Bone marrow (tissue), 2 donors: ENCODE measurements at regions not wholly inside any gene's neighbourhood (a gene's known extent, or its start where the extent isn't known, plus 50 kb on each side); places are given as distances from the start of the nearest gene placed in this dataset.
"Not testable (repeated sequence)": the region's sequence is repeated elsewhere in the genome, so short reads cannot be mapped to it uniquely, and the experiment has no call there.

Experiments used
- DNase-seq, 2 donors: peaks; one replicate each; lab custom pipeline; 2025; lab: John Stamatoyannopoulos, UW

DNA sequence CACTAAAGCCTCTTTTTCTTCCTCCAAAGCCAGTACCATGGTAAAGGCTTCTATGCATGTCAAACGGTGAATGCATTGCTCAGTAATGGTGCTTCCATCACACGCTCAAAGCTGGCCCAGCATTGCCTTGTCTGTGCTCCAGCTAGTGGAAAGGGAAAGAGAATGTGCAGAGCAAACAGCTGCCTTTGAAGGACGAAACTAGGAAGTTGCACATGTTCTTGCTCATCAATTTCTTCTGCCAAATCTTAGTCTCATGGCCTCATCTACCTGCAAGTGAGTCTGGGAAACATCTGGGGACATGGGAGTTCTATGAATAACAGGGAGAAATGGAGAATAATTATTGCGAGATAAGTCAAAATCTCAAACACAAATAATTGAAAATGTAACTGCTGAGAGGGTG lies 216.5 kb upstream of the SSTR4 start:
- DNase-seq, result no peak

DNA sequence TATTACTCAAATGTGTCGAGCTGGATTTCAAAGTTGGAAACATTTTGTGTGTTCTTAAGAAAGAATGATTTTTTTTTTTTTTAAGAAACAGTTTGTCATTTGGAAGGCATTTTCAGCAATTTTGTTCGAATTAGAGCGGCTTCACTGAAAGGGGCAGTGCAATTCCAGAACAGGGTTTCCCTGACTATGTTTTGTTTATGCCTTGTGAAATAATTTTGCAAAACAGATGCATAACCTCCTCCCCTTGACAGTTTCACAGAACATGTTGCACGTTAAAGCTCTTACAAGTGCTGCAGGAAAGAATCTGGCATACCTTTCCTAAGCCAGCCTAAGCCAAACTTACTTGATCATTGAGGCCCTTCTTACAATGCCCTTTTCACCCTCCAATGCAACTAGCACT lies 216.0 kb upstream of the SSTR4 start:
- no peak for DNase-seq

DNA sequence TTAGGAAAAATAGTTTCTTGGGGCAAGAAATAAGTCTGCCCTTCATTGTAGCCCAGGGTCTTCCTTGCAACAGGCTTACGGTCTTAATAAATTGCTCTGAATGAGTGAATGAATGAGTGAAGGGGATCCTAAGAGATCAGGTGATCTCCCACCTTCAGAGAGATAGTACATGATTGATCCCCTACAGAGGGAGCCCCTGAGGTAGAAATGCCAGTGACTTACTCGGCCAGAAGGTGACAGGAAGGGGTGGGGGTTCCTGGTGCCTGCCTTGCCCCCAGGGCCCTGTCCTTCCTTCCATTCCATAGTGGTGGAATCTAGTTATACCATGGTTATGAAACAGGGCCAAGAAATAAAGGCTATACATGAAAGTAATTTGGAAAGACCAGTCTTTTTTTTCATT lies 215.3 kb upstream of the SSTR4 start:
- no peak for DNase-seq

DNA sequence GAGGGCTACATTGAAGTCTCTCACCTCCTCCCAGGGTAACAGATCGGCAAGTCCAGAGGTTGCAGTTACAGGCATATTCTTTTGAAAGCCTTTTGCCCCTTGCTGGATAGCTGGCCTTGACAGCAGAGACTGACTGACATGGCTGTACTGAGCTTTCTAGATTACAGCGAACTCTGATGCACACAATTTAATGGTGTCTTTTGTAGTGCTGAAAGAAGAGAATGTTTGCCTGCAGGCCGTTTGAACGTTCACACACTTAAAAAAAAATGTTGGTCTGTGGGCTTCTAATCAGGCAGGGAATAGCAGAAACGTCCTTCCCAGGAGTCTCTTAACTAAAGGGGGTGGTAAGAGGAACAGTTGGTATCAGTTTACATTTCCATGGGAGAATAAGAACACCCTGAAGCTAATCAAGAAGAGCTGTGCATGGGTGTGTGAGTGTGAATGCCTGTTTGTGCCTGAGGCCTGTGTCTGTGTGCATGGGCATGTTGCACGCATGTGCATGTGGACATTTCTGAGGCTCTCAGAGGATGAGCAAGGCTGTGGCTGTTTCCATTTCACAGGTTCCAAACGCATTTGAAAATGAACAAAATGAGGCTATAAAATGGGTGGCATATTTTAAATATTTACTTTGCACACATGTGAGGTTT lies 213.9 kb upstream of the SSTR4 start:
- no peak for DNase-seq

DNA sequence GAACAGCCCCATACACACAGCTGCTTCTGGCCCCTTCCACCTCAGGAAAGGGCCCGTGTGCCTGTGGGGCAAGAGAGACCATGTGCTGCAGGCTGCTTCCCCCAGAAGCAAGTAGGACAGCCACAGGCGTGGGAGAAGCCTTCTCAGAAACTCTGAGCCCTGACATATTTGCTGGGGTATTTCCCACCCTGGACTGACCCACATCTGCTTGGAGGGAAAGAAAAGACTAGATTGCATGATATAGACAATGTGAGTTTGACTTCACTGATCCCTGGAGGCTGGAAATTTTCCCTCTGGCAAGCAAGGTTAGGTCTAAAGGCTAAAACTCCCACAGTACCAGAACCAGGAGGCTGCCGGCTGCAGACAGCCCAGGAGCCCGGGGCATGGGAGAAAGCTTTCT lies 213.3 kb upstream of the SSTR4 start:
- no peak for DNase-seq

DNA sequence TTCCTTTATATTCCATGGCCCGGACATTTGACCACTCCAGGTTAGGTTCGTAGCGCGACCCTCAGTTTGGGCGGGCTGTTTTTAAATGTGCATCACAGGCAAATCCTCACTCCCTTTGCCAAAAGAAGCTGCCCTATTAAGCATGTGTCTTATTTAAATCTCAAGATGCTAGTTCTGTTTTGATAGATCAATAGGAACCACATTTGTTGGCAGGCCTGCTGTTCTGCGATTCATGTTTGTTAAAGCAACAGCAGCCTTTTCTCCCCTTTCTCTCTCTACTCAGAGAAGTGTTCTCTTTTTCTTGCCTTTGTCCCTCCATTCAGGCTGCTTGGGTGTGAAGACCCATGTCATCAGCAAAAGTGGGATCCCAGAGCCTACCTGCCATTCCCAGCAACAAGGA lies 212.0 kb upstream of the SSTR4 start:
- DNase-seq, result no peak

DNA sequence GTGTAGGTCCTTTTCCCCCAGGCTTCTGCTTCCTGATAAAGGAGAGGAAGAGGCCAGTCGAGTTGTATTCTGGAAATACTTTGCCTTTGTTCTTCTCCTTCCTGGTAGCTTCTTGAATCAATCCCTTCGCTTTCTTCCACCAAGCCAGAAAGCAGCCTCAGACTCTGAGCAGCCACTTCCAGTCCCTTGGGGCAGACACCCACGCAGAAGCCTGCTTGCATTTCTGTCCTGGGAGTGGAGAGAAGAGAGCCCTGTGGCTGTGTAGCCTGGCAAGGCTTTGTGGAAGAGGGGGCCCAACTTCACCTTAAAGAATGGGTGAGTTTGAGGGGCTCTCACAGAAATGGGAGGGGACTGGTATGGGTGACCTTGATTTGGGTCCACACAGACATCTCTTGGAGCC lies 211.0 kb upstream of the SSTR4 start:
- DNase-seq, result no peak

DNA sequence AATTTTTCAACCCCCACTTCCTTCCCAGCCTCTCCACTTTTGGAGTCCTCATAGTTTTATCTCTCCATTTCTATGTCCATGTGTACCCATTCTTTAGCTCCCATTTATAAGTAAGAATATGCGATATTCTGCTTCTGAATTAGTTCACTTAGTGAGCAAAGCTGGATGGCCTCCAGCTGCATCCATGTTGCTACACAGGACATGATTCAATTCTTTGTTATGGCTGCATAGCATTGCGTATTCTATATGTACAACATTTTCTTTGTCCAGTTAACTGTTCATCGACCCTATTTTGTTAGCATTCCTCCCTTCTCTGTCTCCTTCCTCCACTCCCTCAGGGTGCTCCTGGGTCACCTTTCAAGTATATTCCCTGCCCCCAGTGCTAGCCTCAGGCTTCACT lies 210.0 kb upstream of the SSTR4 start:
- DNase-seq, result no peak

DNA sequence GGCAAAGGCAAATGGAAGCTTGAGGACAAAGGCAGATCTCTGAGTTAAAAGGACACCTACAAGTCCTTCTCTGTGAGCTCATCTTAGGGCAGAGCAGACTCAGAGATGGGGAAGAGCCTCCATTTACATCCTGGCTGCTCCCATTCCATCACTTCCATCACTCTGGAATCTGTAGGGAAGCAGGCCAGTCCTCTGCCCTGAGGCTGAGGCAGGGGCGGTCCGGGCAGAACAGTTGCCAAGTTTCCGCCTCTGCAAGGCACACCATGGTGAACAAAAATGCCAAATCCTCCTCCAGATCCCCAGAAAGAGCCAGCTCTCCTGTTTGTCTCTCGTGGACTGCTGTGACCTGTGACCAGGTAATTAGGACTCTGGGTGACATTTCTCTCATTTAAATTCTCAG lies 209.6 kb upstream of the SSTR4 start:
- no peak for DNase-seq

DNA sequence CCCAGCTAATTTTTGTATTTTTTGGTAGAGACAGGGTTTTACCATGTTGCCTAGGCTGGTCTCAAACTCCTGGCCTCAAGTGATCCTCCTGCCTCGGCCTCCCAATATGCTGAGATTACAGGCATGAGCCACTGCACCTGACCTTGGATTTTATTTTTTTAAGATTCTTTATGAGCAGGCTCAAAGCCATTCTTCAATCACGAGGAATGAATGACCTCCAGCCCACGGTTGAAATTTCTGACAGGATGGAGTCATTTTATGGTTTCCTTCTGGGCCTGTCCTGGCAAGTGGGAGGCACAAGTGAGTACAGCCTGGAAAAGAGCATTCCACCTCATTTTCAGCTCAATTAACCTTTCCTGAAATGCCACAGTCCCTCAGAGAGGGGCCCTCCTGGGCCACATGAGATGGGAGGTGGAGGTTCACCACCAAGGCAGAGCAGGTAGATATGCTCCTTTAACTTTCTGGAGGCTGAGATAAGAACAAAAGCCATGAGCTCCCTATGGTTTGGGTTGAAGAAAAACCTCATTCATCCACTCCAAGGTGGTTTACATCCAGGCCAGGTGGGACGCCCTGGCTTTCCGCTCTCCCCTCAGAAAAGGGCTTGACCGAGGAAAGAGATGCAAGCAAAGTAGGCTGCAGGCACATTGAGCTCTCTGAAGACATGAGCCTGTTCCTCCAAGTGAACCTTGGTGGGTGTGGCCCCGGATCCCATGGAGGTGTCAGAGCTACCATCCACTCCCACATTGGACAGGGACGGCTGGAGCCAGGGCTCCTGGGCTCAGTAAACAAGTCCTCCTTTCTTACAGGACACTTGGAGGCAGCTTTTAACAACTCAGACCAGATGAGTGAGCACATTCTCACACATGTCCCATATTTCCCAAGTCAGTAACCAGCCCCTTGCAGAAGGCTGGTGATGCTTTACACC lies 208.5 kb upstream of the SSTR4 start:
- no peak for DNase-seq

DNA sequence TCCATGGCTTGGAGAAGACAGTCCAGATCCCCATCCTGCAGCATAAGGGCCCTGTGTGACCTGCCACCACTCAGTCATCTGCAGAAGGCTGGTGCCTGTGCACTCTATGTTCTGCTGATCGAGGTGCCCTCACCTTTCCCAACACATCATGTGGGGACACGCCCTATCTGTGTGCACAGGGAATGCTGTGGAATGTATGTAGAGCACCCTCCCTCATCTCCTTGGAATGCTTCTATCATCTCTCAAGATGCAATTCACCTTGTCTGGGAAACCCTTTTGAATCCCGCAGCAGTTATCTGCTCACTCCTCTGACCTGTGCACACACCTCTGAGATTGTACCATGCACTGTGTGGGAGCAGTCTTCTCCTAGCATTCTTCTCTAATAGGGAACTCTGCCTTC lies 207.2 kb upstream of the SSTR4 start:
- no peak for DNase-seq

DNA sequence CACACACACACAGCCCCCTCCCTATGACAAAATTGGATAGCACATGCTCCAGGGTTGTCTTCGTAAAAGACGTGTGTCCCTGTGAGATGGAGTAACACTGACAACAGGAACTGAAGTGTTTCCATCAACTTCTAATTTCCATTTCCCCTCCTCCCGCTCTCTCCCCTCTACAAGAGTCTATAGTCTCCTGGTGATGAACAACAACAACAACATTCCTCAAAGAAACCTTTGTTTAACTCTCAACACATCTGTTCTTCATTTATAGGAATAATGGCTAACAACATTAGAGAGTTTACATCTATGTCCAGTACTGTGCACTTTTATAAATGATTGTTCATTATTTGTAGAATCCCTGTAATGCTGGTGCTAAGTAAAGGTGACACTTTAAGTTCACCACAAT lies 205.8 kb upstream of the SSTR4 start:
- DNase-seq, result no peak

DNA sequence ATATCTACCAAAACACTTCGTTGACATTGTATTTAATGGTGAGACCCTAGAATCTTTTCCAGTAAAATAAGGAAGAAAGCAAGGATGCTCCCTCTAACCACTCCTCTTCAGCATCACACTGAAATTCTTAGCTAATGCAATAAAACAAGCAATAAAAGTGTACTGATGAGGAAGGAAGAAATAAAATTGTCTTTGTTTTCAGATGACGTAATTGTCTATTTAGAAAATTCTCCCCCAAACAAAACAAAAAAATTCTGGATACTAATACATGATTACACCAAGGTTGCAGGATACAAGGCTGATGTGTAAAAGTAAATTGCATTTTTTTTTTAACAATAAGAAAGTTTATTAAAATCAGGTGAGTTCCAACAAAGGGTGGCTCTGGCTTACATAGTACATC lies 205.0 kb upstream of the SSTR4 start:
- no peak for DNase-seq

DNA sequence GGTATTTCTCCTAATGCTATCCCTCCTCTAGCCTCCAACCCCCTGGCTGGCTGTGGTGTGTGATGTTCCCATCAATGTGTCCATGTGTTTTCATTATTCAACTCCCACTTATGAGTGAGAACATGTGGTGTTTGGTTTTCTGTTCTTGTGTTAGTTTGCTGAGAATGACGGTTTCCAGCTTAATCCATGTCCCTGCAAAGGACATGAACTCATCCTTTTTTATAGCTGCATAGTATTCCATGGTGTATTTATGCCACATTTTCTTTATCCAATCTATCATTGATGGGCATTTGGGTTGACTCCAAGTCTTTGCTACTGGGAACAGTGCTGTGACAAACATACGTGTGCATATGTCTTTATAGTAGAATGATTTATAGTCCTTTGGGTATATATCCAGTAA lies 204.4 kb upstream of the SSTR4 start:
- not testable (repeated sequence) for DNase-seq

DNA sequence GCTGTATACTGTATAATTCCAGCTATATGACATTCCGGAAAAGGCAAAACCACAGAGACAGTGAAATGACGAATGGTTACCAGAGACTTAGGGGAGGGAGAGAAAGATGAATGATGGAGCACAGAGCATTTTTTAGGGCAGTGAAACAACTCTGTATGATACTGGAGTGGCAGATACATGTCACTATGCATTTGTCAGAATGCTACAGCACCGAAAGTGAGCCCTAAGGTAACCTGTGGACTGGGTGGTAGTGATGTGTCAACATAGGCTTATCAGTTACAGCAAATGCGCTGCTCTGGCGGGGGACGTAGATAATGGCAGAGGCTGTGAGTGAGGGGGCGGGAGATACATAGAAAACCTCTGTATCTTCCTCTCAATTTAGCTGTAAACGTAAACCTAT lies 201.3 kb upstream of the SSTR4 start:
- peak in 1 of 2 donors; percentile 28 for DNase-seq

DNA sequence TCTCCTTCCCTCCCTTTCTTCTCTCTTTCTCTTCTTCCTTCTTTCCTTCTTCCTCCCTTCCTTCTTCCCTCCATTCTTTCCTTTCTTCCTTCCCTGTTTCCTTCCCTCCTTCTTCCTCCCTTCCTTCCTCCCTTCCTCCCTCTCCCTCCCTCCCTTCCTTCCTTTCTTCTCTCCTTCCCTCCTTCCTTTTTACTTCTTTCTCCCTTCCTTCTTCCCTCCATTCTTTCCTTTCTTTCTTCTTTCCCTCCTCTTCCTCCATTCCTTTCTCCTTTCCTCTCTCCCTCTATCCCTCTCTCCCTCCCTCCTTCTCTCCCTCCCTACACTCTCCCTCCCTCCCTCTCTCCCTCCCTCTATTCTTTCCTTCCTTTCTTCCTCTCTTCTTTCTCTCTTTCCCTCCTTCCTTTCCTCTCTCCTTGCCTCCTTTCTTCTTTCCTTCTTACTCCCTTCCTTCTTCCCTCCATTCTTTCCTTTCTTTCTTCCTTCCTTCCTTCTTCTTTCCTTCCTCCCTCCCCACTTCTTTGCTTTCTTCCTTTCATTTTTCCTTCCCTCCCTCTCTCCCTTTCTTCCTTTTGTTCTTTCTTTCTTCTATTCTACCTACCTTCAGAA lies 200.4 kb upstream of the SSTR4 start:
- no peak for DNase-seq

DNA sequence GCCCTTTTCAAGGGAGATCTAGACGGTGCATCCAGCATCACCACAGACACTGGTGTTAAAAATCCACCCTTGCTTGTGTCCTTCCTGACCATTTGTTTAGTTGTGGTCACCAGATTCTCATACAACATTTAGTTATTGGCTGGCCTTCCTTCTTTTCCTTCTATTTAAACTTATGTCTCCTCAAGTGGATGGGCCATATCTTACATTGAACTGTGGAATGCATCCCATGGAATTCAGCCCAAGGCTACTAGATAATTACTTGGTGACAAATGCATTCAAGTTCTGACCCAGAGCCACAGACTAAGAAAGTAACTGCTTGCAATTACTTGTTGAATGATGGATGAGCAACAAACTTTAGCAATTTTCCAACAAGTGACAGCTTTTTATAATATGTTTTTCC lies 198.9 kb upstream of the SSTR4 start:
- no peak for DNase-seq

DNA sequence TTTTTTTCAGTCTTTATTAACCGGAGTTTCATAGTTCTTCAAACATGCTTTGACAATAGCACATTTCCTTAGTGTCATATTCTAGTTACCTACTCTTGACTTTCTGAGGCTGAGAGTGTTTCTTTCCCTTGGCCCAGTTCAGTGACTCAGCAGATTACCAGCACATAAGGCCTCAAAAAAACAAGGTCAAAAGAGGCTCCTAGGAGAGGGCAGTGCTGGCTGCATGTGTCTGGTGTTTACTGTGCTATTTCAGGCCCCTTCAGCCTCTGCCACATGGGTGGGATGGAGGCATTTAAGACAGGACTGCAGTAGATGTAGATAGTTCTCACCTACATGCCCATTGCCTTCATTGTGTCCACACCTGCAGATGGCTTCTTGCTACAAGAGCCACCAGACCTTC lies 198.2 kb upstream of the SSTR4 start:
- peak in 1 of 2 donors; percentile 36 for DNase-seq

DNA sequence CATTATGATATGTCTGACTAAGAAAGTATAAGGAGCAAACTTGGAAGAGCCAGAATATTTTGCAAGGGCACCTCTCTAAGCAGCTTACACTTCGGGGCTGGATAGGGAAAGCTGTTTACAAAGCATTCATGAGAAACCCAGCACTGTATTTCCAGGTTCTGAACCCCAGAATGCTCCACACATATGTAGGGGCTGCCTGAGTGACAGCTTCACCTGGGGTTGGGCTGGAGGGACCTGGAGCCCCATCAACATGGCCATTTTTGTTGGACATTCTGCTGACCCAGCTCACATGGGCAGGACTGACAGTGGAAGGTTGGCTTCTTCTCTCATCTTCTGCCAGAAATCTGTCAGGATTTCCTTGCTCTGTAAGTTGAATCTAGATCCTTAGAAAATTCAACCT lies 197.1 kb upstream of the SSTR4 start:
- DNase-seq, result no peak

DNA sequence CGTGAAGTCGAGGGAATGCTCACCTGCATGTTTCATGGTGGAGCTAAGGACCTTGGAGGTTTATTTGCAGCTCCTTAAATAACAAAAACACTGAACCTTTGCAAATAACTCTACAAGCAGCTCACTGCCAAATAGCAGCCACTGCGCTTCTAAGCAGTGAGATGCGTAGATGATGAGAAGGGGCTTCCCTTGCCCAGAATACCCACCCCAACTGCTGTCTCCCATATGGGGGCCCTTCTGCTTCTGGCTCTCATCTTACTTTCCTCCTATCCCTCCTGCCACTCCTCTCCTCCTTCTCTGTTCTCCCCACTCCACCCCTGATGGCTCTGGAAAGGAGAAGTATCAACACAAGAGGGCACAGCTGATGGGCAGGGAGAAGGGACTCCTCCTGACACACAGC lies 193.3 kb upstream of the SSTR4 start:
- no peak for DNase-seq

DNA sequence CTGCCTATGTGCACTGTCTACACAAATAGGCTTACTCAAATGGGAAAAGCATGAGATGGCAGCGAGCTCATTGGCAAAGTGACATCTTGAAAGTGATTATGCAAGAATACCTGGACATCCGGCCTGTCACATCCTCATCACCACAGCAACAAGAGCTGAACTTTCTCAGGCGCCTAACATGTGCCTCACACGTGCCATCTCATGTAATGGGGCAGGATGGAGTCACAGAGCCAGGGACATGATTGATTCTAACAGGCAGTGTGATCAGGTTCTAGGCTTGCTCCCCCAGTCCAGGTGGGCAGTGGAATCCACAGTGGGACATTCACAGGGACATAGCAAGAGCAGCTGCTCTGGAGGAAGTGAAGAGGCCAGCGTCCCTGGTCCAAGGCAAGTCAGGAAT lies 192.3 kb upstream of the SSTR4 start:
- no peak for DNase-seq

DNA sequence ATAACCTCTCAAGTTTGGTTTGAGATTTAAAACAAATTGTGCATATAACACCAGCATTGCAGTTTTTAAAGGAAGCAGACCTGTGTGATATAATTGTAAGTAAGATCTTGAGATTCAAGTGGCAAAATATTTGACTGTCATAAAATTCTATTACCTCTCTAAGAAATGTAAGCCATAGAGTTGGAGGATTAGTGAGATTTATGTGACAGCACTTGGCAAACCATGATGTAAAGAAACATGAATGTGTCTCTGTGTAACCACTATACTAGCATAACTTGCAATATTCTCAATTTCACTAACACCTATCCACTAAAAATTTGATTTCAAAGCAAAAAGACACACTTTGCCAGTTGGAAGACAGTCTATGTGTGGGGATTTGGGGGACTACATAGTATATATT lies 190.2 kb upstream of the SSTR4 start:
- no peak for DNase-seq

DNA sequence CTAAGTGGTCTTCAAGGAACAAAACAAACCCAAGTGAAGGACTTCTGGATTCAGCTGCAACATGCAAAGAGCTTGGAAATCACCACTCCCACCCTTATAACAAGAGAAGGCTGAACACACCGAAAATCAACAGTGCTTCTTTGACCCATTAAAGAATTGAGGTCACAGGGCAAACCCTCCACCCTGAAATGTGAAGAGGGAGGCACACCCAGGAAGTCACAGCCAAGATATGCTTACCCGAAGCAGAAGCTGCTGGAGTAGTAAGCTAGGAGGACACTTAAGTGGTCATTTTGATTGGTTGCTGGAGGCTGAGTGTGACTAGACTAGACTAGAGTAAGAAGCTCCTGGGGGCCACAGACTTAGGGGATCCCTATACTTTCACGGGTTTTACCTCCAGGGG lies 188.2 kb upstream of the SSTR4 start:
- DNase-seq, result no peak
